Pons (tissue), 1 donor: ENCODE measurements at regions not wholly inside any gene's neighbourhood (a gene's known extent, or its start where the extent isn't known, plus 50 kb on each side); places are given as distances from the start of the nearest gene placed in this dataset.
"Not testable (repeated sequence)": the region's sequence is repeated elsewhere in the genome, so short reads cannot be mapped to it uniquely, and the experiment has no call there.

ENCODE experiments used
- DNase-seq: peaks from one replicate; pipeline ENCODE4 v3.0.0-alpha.2; 2016; ENCODE audit warnings: low spot score

DNA sequence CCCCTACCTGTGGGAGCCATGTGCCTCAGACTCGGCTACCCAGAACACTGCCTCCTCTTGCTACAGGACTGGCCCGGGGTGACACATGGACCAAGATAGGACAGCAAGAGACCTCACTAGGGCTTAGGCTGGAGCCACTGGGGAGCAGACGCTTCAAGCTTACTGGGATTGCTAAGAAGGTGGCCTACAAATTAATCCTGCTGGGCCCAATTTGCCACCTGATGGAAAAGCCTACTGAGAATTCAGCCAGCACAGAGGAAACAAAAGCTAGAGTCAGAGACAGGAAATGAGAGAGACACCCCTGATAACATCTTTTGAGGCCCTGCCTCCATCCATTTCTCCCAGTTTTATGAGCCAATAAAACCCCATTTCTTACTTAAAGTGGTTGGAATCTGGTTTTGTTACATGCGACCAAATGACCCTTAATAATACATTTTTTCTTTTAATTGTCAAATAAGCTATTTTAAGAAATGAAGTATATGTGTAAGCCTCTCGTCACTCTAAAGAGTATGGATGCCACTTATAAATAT is 282.1 kb downstream of the CXCL12 start:
- DNase-seq = no peak

DNA sequence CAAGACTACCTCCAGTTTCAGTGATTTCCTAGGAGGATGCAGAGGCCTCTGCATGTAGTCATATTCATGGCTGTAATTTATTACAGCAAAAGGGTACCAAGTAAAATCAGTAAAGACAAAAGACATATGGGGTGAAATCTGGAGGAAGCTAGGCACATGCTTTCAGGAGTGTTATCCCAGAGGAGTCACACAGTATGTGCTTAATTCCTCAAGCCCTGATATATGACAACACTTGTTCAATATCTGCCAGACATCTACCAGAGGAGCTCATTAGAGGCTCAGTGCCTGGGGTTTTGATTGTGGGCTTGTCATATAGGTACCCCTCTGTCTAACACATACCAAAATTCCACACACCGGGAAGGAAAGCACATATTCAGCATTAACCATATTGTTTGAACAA is 283.8 kb downstream of the CXCL12 start:
- no peak for DNase-seq

DNA sequence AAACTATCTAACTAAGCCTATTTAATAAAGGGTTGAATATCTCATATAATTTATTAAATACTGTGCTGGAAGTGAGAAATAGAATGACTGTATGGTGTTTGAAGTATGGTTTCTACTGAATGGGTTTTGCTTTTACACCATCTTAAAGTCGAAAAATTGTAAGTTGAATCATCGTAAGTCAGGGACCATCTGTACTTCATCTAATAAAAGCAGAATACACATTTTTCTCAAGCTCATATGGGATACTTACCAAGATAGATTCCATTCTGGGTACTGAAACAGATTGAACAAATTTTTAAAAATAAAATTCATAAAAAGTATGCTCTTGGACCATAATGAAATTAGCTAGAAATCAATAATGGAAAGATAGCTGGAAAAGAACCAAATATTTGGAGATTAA is 285.4 kb downstream of the CXCL12 start:
- DNase-seq = no peak

DNA sequence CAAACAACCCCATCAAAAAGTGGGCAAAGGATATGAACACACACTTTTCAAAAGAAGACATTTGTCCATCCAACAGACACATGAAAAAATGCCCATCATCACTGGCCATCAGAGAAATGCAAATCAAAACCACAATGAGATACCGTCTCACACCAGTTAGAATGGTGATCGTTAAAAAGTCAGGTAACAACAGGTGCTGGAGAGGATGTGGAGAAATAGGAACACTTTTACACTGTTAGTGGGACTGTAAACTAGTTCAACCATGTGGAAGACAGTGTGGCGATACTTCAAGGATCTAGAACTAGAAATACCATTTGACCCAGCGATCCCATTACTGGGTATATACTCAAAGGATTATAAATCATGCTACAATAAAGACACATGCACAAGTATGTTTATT is 288.7 kb downstream of the CXCL12 start:
- DNase-seq = not testable (repeated sequence)

DNA sequence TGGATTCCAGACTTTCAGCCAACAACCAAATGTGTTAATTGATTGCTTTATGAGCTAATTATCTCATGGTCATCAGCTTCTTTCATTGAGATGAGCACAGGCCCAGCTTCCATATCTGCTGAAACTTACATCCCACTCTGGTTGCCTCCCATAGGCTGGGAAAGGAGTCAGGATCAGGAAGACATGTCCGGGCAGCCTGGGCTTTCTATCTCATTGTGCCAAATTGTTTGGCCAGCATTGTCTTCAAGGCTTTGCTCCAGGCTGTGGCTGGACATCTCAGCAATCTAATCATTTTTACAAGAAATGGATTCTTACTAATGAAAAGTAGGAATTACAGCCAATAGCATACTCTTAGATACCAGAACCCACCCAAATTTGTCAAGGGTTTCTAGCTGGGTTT is 295.2 kb downstream of the CXCL12 start:
- DNase-seq = no peak

DNA sequence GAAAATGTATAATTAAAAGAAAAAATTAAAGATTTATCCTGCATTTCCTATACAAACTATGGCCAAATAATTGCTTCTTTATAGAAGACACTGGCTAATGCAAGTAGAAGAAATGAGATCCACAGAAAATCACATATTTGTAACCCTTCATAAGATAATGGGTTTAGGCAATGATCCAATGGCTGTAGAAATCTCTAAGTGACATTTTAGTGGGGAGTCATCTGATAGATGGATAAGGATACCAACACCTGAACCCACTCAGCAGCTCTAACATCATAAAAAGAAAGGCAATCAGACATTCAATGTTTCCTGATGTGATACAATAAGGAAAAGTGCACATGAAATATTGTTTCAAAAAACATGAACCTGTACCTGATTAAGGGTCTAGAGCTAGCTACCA is 297.5 kb downstream of the CXCL12 start:
- DNase-seq = no peak

DNA sequence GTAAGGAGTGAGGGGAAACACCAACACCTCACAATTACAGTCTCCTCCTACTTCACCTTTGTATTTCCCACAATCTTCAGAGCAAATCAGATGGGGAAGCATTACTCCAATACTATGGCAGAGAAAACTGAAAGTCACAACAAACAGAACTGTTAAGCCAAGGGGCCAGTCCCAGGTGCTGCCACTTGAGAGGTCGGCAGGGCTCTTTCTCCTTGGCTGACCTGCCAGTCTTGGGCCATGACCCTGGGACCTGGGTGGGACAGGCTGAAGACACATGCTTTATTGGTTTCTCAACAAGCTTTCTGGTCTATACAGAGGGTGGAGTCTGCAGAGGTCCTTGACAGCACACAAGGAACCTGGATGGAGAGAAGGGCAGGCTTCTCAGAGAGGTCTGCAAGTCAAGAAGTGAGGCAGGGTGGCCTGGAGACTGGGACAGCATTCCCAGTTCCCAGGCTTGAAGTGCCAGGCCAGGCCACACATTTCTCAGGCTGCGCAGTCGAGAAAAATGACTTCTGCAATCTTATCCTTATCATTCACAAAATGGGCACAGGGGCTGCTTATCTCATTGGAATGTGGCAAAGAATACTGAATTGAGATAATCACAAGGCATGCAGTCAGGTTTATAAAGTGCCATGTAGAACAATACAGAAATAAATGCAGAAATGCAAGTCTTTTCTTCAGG is 301.0 kb downstream of the CXCL12 start:
- DNase-seq = no peak

DNA sequence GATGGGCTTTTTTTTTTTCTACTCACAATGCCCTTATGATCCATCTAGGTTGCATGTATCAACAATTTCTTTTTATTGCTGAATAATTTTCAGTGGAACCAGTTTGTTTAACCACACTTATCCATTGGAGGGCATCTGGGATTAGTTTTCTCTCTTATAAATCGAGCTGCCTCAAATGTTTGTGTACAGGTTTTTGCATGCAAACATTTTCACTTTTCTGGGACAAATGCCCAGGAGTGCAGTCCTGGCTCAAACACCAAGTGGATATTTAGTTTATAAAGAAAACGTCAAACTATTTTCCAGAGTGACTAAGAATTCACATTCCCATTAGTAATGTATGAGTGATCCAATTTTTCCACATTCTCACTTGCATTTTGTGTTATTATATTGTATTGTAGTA is 313.4 kb downstream of the CXCL12 start:
- DNase-seq = no peak

DNA sequence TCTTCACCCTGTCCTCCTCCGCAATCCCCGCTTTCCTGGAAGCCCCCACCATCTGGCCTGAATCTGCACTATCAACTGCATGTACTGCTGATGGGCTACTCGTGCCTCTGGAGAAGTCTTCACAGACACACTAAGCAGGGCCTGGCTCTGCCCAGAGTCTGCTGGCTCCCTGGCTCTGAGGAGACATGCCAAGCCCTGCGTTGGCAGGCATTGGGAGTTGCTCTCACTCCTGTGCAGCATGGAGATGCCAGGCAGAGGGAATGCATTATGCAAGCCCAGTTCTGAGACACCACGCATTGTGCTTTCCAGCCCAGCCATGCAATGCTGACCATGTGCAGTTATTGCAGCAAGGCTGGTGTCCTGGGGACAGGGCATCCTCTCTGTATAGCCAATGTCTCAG is 314.6 kb downstream of the CXCL12 start:
- no peak for DNase-seq

DNA sequence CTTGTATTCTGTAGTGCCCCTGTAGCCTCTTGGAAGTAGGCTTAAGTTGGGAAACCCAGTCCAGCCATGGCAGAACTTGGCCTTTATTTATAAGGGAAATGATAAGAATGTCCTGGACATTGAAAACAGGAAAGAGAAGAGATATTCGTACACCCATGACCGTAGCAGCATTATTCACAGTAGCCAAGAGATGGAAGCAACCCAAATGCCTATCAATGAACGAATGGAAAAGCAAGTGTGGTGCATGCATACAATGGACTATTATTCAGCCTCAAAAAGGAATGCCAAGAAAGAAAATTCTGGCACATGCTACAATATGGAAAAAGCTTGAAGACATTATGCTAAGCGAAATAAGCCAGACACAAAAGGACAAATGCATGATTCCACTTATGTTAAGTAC is 315.3 kb downstream of the CXCL12 start:
- DNase-seq = peak; percentile 66

DNA sequence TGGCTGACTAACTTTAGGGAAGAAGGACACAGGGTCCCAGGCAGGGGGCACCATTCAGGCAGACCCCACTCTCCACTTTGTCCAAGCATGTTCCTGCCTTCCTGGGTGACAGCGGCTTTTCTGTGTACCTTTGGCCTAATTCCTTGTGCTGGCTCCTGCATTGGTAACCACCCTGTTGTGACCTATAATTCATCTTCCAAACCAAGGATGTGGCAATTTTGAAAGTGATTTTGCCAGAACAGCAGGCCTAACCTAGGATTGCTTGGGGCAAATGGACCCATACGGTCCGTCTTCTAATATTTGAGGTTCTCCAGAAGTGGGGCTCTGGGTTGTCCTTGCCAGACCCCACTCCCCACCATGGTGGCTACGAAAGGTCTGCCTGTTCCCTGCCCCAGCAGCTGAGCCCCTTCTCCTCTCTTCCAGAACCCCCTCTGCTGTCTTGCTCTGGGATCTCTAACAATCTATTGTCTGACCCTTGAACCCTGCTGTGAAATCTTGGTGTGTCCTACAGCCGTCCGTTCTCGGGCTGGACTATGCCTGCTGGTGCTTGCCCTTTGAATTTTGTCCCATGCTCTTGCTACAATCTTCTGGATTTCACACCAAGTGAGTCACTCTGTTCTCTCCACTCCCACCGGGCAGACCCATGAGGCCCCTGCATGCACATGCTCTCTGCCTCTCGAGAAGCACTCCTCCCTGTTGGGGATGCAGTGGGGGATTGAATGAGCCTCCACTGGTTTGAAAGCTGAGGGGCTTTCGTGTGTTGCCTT is 316.0 kb downstream of the CXCL12 start:
- no peak for DNase-seq

DNA sequence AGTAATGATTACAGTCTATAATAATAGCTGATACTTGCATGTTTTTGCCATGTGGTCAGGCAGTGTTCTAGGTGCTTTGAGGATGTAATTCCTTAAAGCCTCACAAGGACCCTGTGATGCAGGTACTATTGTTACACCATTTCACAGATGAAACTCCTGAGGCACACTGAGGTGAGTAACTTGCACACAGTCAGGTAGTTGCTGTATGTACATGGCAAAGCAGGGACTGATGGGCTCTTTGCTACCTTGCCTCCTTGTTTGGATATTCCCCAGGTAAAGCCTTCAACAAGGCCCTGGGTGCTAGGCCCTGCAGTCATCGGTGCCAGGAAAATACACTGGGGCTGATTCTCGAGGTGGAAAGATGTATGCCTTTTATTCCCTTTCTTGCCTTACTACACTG is 317.5 kb downstream of the CXCL12 start:
- no peak for DNase-seq

DNA sequence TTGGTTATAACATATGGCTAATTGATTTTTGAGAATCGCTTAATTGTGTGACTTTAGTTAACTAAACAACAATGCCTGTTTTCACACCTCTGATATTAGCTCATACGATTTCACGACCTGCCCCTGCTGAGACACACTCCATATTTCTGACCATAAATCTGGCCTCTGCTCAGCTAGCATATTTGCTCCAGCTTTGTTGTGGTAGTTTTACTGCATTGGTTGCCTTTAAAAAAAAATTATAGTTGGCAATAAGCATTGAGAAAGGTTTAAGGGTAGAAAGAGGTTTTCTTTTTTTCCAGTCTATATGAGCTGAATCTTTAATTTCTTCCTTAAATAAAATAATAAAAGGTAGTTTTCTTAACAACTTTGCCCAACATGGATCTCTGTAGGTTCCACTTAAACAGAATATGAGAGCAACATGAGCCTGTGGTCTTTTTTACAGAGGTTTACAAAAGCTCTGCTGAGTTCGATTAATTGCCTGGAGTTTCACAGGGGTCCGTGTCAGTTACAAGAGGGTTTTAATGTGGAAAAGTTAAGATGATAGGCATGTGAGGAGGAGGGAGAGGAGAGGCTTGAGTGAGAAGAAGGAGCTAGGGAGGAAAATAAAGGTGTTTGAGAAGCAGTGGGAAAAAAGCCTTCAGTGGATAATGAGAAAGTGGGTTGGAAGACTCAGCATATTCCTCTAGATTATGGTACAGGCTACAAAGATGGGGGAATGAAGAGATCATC is 318.2 kb downstream of the CXCL12 start:
- no peak for DNase-seq

DNA sequence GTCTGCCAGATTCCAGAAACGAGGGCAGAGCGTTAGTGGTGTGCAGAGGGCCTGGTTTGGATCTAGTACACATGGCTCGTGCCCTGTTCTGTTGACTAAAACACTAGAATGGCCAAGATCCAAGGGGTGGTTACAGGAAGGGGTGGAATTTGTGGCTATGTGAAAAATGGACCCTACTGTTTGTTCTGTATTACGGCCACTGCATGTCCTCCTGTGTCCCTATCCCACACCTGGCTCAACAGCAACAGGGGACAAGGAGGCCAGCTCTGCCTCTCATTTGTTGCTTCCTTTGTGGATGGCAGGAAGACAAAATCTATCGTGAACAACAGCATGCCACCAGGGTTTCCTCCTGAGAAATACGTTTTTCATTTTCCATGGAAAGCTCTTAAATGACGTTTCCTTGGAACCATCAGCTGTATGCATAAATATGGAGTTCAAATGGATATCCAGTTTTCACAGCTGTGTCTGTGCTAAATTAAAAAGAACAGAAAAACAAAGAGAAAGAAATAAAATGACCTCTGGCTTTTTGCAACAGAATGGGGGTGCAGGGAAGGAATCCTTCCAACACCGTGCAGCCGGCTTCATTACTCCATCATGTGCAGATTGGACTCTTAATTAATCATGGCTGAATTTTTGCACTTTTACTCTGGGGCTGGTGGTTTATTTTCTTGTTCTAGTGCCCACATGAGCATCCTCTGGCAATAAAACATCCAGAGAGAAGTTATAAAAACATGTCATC is 318.9 kb downstream of the CXCL12 start:
- DNase-seq = no peak

DNA sequence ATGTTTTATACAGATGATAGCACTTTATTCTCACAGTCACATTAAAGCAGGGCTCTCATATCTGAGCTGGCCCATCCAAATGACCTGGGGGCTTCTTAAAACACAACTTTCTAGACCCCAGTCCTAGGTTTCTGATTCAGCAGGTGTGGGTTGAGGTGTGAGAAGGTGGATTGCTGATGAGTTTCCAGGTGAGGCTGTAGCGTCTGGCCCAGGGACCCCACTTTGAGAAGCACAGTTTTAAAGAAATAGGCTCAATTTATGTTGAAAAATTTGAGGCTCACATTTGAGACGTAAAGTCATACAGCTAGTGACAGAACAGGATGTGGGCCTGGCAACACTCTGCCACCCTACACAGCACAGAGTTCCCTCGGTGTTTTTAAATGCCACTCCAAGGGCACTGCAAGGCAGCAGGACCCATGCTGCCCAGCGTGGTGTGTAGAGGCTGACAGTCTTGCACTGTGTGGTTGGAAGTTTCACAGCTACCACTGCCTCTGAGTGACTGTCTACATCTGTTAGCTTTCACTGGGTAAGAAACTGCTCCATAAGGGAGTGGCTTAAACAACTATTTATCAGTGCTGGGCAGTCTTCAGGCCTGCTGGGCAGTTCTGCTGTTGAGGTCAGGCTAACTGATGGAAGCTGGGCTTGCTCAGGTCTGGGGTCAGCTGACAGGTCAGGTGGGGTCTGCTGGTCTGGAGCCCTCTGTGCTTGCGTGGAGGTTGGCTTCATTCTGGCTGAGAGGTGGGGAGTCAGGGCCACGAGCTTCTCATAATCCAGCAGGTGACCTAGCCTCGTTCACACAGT is 319.7 kb downstream of the CXCL12 start:
- no peak for DNase-seq

DNA sequence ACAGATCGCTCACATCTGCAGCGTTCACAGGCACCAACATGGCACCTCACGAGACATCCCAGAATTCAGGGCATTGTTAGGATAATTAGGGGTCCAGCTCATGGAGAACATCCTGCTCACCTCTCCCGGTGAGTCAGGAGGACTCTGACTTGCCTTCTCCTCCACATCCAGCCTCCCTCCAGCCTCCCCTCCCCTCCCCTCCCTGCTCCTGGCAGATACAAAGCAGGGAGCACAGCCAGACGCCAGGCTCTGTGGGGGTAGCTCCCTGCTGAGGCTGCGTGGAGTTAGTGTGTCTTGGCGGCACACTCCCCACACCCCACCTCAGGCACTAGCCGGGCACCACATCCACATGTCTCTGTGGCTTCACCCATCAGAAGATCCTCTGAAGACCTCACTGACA is 320.6 kb downstream of the CXCL12 start:
- no peak for DNase-seq

DNA sequence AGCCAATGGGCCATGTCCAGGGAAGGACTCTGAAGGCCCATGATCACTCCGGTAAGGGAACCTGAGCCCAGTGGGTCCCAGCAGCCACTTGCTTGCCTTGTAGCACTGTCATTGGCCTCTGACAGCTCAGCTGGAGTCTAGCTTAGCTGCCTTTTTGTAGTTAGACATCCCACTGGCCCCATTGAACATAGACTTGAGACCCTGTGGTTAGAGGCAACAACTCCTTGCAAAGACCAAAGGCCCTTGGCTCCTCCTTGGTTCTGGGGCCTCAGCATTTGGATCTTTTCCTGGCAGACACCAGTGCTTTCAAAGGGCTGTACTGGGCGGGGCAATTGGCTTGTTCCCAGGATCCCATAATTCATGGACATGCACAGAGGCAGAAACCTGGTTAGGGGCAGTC is 321.2 kb downstream of the CXCL12 start:
- DNase-seq = no peak

DNA sequence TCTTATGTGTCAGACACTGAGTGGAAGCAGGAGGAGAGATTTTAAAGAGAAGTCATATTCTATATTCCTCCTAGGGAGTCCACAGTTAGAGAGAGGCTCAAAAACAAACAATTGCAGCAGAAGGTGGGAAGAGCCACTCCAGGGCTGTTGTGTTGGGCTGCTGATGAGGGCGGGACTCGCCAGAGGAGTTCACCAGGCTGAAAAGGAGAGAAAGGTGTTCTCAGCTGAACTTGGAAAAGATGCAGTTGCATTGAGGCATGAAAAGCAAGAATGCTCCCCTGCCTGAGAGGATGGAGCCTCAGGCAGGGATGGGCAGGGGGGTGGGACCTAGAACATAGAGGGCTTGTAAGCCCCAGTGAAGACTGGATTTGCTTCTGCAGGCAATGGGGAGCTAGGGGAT is 324.2 kb downstream of the CXCL12 start:
- no peak for DNase-seq

DNA sequence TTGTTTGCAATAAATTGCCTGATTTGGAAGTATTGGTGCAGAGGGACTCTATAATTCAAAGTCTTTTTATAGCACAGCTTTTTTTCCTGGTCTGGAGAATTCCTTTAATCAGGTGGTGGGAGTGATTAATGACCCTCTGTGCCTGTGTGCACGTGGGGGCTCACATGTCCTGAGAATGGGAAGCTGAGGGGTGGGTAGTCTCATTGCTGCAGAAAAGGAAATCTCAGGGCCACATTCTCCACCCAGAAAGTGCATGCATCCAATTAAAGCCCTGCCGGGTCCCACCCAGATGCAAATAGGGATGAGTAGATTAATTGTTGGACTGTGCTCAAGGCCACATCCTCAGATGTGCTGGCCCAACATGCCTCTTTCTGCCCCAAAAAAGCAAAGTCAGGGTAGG is 324.7 kb downstream of the CXCL12 start:
- no peak for DNase-seq

DNA sequence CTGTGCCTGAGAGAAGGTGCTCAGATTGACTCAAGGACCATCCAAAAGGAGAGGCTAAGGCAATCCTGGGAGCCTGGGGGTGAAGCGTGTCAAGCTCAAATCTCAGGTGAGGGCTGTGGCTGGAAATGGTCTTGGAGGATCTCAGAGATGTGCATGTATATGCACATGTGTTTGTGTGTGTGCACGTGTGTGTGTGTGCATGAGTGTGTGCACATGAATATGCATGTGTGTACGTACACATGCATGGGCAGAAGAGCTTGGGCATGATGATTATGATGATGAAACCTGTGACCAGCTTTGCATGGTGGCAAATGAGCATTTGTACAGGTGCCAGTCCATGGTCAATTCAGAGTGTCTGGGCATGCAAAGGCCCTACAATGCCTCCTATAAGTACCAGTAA is 326.6 kb downstream of the CXCL12 start:
- no peak for DNase-seq
